RWPE2 (cell line): ENCODE measurements at regions not wholly inside any gene's neighbourhood (a gene's known extent, or its start where the extent isn't known, plus 50 kb on each side); places are given as distances from the start of the nearest gene placed in this dataset.

Experiments used
- ATAC-seq: fragments of 200-7000 bp; cut with Tn5 transposase; 3 replicates; pipeline ENCODE4 v1.9.1; 2021; ENCODE audit warnings: low read depth
- DNase-seq: peaks from one replicate; pipeline ENCODE4 v3.0.0-alpha.2; 2020; ENCODE audit warnings: low spot score
- H3K27ac ChIP-seq: fragments of 450-650 bp; 2 replicates; pipeline ENCODE4 v1.5.1; 2017; ENCODE audit warnings: mild to moderate bottlenecking; ENCODE audit not compliant: poor library complexity, severe bottlenecking
- H3K27me3 ChIP-seq: fragments of 250-450 bp; sonication (Bioruptor Pico); 2 replicates; pipeline ENCODE4 v1.5.1; 2021; ENCODE audit warnings: mild to moderate bottlenecking, moderate library complexity; ENCODE audit not compliant: insufficient read depth, poor library complexity, severe bottlenecking
- H3K36me3 ChIP-seq: fragments of 250-450 bp; sonication (Bioruptor Pico); 2 replicates; pipeline ENCODE4 v1.5.1; 2020; ENCODE audit warnings: low read depth, mild to moderate bottlenecking, moderate library complexity
- H3K4me1 ChIP-seq: fragments of 250-450 bp; sonication (Bioruptor Pico); 2 replicates; pipeline ENCODE4 v1.5.1; 2021; ENCODE audit warnings: mild to moderate bottlenecking, moderate library complexity; ENCODE audit not compliant: insufficient read depth, poor library complexity, severe bottlenecking
- H3K4me3 ChIP-seq: fragments of 250-450 bp; sonication (Bioruptor Pico); 2 replicates; pipeline ENCODE4 v1.5.1; 2021; ENCODE audit warnings: mild to moderate bottlenecking, moderate library complexity; ENCODE audit not compliant: severe bottlenecking
- H3K9me3 ChIP-seq: fragments of 250-450 bp; sonication (Bioruptor Pico); 2 replicates; pipeline ENCODE4 v1.5.1; 2021; ENCODE audit warnings: mild to moderate bottlenecking, moderate library complexity; ENCODE audit not compliant: severe bottlenecking
- CTCF ChIP-seq: fragments of 450-650 bp; IDR thresholded peaks from one replicate; pipeline ENCODE4 v1.5.1; 2017; ENCODE audit warnings: mild to moderate bottlenecking, moderate library complexity; ENCODE audit not compliant: poor library complexity, severe bottlenecking

GRCh38 chr12:91769736-91770135 lies 375.9 kb downstream of the BTG1 start:
- Histone ChIP-seq H3K4me3 (no peak overlapping the region), H3K27ac (no peak overlapping the region), H3K9me3 (no peaks in the 10 kb centered on the region), H3K27me3 (no peaks in the 10 kb centered on the region), H3K36me3 (no peaks in the 10 kb centered on the region), H3K4me1 (peaks cover 12% of the 10 kb centered on the region)
- no peak for TF ChIP-seq CTCF
- ATAC-seq (no peak), DNase-seq (no peak)

- DNase-seq, result no peak
- H3K36me3 ChIP-seq, result no peaks in the 10 kb centered on the region
- no peaks in the 10 kb centered on the region for H3K4me1 ChIP-seq
- no peak for TF ChIP-seq CTCF
- H3K4me3 ChIP-seq, result no peak overlapping the region
- H3K27me3 ChIP-seq, result no peaks in the 10 kb centered on the region
- ATAC-seq, result no peak
- no peak overlapping the region for H3K27ac ChIP-seq
- H3K9me3 ChIP-seq, result no peaks in the 10 kb centered on the region
Observed at GRCh38 chr12:91767237-91767636, 378.4 kb downstream of the BTG1 start.

- no peaks in the 10 kb centered on the region for H3K9me3 ChIP-seq
- H3K4me1 ChIP-seq, result no peaks in the 10 kb centered on the region
- no peak for DNase-seq
- H3K27ac ChIP-seq, result no peak overlapping the region
- H3K36me3 ChIP-seq, result no peaks in the 10 kb centered on the region
- TF ChIP-seq CTCF, result no peak
- no peaks in the 10 kb centered on the region for H3K27me3 ChIP-seq
- no peak overlapping the region for H3K4me3 ChIP-seq
- no peak for ATAC-seq
Observed at GRCh38 chr12:91766454-91766853, 379.2 kb downstream of the BTG1 start.

- Histone ChIP-seq H3K4me3 (no peak overlapping the region), H3K27ac (no peak overlapping the region), H3K36me3 (no peaks in the 10 kb centered on the region), H3K27me3 (no peaks in the 10 kb centered on the region), H3K4me1 (no peaks in the 10 kb centered on the region), H3K9me3 (peaks cover 3% of the 10 kb centered on the region)
- DNase-seq (no peak), ATAC-seq (no peak)
- TF ChIP-seq CTCF, result no peak
Observed at GRCh38 chr12:91763654-91764370, 381.8 kb downstream of the BTG1 start.

- H3K4me3 ChIP-seq, result no peak overlapping the region
- no peak for TF ChIP-seq CTCF
- H3K9me3 ChIP-seq, result peaks cover 2% of the 10 kb centered on the region
- ATAC-seq, result no peak
- H3K36me3 ChIP-seq, result peaks cover 5% of the 10 kb centered on the region; the same call in 1 of the 2 replicates
- no peaks in the 10 kb centered on the region for H3K4me1 ChIP-seq
- no peaks in the 10 kb centered on the region for H3K27me3 ChIP-seq
- no peak for DNase-seq
- no peak overlapping the region for H3K27ac ChIP-seq
Observed at GRCh38 chr12:91753649-91754048, 392.0 kb downstream of the BTG1 start.
